Neural cell (in vitro differentiated cells): ENCODE measurements at regions not wholly inside any gene's neighbourhood (a gene's known extent, or its start where the extent isn't known, plus 50 kb on each side); places are given as distances from the start of the nearest gene placed in this dataset.

Experiments used
- CTCF ChIP-seq: fragments of 450-650 bp; IDR thresholded peaks from 2 replicates; pipeline ENCODE4 v1.5.1; 2014; ENCODE audit warnings: antibody characterized with exemption, mild to moderate bottlenecking, moderate library complexity; ENCODE audit not compliant: poor library complexity, severe bottlenecking
- EP300 ChIP-seq: fragments of 450-650 bp; conservative IDR thresholded peaks from 2 replicates; pipeline ENCODE4 v1.6.1; 2014; ENCODE audit warnings: antibody characterized with exemption, mild to moderate bottlenecking, moderate library complexity; ENCODE audit not compliant: poor library complexity, severe bottlenecking
- EZH2 ChIP-seq: fragments of 200-600, 300-800 bp; shearing (Covaris generic), sonication (generic); IDR thresholded peaks from 2 replicates; pipeline ENCODE4 v1.6.1; 2014; ENCODE audit warnings: antibody characterized with exemption, low read length, borderline replicate concordance, mild to moderate bottlenecking; ENCODE audit not compliant: insufficient read depth, poor library complexity, severe bottlenecking
- TAF1 ChIP-seq: IDR thresholded peaks from 2 replicates; pipeline ENCODE4 v1.6.1; 2012; ENCODE audit warnings: low read depth

GRCh38 chr2:147433822-147434221 lies 411.0 kb upstream of the ACVR2A start:
- no peak for TF ChIP-seq CTCF
- TF ChIP-seq EZH2 = no peak
- TF ChIP-seq TAF1 = no peak
- no peak for TF ChIP-seq EP300
